GM18951 (cell line): ENCODE measurements at regions not wholly inside any gene's neighbourhood (a gene's known extent, or its start where the extent isn't known, plus 50 kb on each side); places are given as distances from the start of the nearest gene placed in this dataset.

ENCODE experiments used
- POLR2A ChIP-seq: IDR thresholded peaks from 4 replicates; pipeline ENCODE4 v1.6.1; 2011; ENCODE audit warnings: mild to moderate bottlenecking; ENCODE audit not compliant: insufficient read length, insufficient read depth; ENCODE audit errors: extremely low read depth
- in situ Hi-C: fragments of 300-500 bp; cut with MboI; formaldehyde crosslinking; loops from one replicate; pipeline ENCODE4 v1.12.0; 2022; ENCODE audit warnings: low sequenced_read_pairs, mixed read lengths, inconsistent platforms; ENCODE audit not compliant: unreplicated experiment

- TF ChIP-seq POLR2A: no peak
- in situ Hi-C loops: no loop called here
Observed at GRCh38 chr14:30088620-30089019, 161.0 kb upstream of the PRKD1 start.

GRCh38 chr14:30108975-30109700 lies 181.5 kb upstream of the PRKD1 start:
- in situ Hi-C loops: no loop called here
- no peak for TF ChIP-seq POLR2A

- in situ Hi-C loops: no loop called here
- TF ChIP-seq POLR2A: no peak
Observed at GRCh38 chr14:30114051-30114450, 186.4 kb upstream of the PRKD1 start.

GRCh38 chr14:30115756-30116155 lies 188.1 kb upstream of the PRKD1 start:
- TF ChIP-seq POLR2A: no peak
- in situ Hi-C loops: no loop called here

- TF ChIP-seq POLR2A: no peak
- in situ Hi-C loops: no loop called here
Observed at GRCh38 chr14:30118992-30119640, 191.5 kb upstream of the PRKD1 start.

- no peak for TF ChIP-seq POLR2A
- in situ Hi-C loops: no loop called here
Observed at GRCh38 chr14:30125322-30125979, 197.8 kb upstream of the PRKD1 start.

- no peak for TF ChIP-seq POLR2A
- in situ Hi-C loops: no loop called here
Observed at GRCh38 chr14:30129807-30130206, 202.2 kb upstream of the PRKD1 start.

- in situ Hi-C loops: no loop called here
- no peak for TF ChIP-seq POLR2A
Observed at GRCh38 chr14:30131581-30132097, 204.0 kb upstream of the PRKD1 start.

GRCh38 chr14:30132196-30132595 lies 204.5 kb upstream of the PRKD1 start:
- in situ Hi-C loops: no loop called here
- TF ChIP-seq POLR2A: no peak

GRCh38 chr14:30134936-30135335 lies 207.3 kb upstream of the PRKD1 start:
- in situ Hi-C loops: no loop called here
- no peak for TF ChIP-seq POLR2A

- in situ Hi-C loops: no loop called here
- no peak for TF ChIP-seq POLR2A
Observed at GRCh38 chr14:30138567-30138966, 210.9 kb upstream of the PRKD1 start.

GRCh38 chr14:30142216-30142615 lies 214.6 kb upstream of the PRKD1 start:
- no peak for TF ChIP-seq POLR2A
- in situ Hi-C loops: no loop called here

- in situ Hi-C loops: no loop called here
- no peak for TF ChIP-seq POLR2A
Observed at GRCh38 chr14:30143627-30144026, 216.0 kb upstream of the PRKD1 start.
